ENCODE measurements at regions not wholly inside any gene's neighbourhood (a gene's known extent, or its start where the extent isn't known, plus 50 kb on each side); places are given as distances from the start of the nearest gene placed in this dataset.

GRCh38 chr4:23579166-23579565 lies 310.7 kb downstream of the PPARGC1A start:
- ChIA-PET POLR2A (no interaction called here), CTCF (no interaction called here)
- no peak for TF ChIP-seq CTCF (IDR thresholded peaks at IDR 0.05; ENCODE audit: insufficient read depth, low read length, missing control alignments)
- no peak overlapping the region for H3K4me3 ChIP-seq (ENCODE audit: low read depth, low read length)
- DNase-seq (ENCODE audit: low read depth, low spot score): no peak

- ChIA-PET POLR2A (no interaction called here), CTCF (no interaction called here)
- H3K4me3 ChIP-seq (ENCODE audit: low read depth, low read length): no peak overlapping the region
- no peak for DNase-seq (ENCODE audit: low read depth, low spot score)
- TF ChIP-seq CTCF (IDR thresholded peaks at IDR 0.05; ENCODE audit: insufficient read depth, low read length, missing control alignments): no peak
These were observed 312.4 kb downstream of the PPARGC1A start for GRCh38 chr4:23577398-23577797.

GRCh38 chr4:23572382-23572781 lies 317.5 kb downstream of the PPARGC1A start:
- ChIA-PET POLR2A (no interaction called here), CTCF (no interaction called here)
- DNase-seq (ENCODE audit: low read depth, low spot score): no peak
- no peak for TF ChIP-seq CTCF (IDR thresholded peaks at IDR 0.05; ENCODE audit: insufficient read depth, low read length, missing control alignments)
- no peak overlapping the region for H3K4me3 ChIP-seq (ENCODE audit: low read depth, low read length)

- H3K4me3 ChIP-seq (ENCODE audit: low read depth, low read length): no peak overlapping the region
- ChIA-PET CTCF (no interaction called here), POLR2A (no interaction called here)
- no peak for DNase-seq (ENCODE audit: low read depth, low spot score)
- no peak for TF ChIP-seq CTCF (IDR thresholded peaks at IDR 0.05; ENCODE audit: insufficient read depth, low read length, missing control alignments)
These were observed 322.5 kb downstream of the PPARGC1A start for GRCh38 chr4:23567338-23567737.

GRCh38 chr4:23560748-23561147 lies 329.1 kb downstream of the PPARGC1A start:
- no peak for TF ChIP-seq CTCF (IDR thresholded peaks at IDR 0.05; ENCODE audit: insufficient read depth, low read length, missing control alignments)
- DNase-seq (ENCODE audit: low read depth, low spot score): no peak
- no peak overlapping the region for H3K4me3 ChIP-seq (ENCODE audit: low read depth, low read length)
- CTCF ChIA-PET: no interaction called here
- POLR2A ChIA-PET: no interaction called here

GRCh38 chr4:23558101-23558500 lies 331.7 kb downstream of the PPARGC1A start:
- no peak overlapping the region for H3K4me3 ChIP-seq (ENCODE audit: low read depth, low read length)
- no peak for DNase-seq (ENCODE audit: low read depth, low spot score)
- ChIA-PET CTCF (no interaction called here), POLR2A (no interaction called here)
- TF ChIP-seq CTCF (IDR thresholded peaks at IDR 0.05; ENCODE audit: insufficient read depth, low read length, missing control alignments): no peak

All from AG04449 (cell line).